ENCODE measurements at regions not wholly inside any gene's neighbourhood (a gene's known extent, or its start where the extent isn't known, plus 50 kb on each side); places are given as distances from the start of the nearest gene placed in this dataset.

- no peak for DNase-seq (ENCODE audit: low read depth)
- TF ChIP-seq CTCF (IDR thresholded peaks at IDR 0.05; ENCODE audit: insufficient read depth, low read depth, low read length, missing control alignments), result no peak
- H3K4me3 ChIP-seq (ENCODE audit: low read length), result no peak overlapping the region
Measured at GRCh38 chr13:37364007-37364406, 234.6 kb downstream of the POSTN start.

- H3K4me3 ChIP-seq (ENCODE audit: low read length), result no peak overlapping the region
- peak; percentile 48 for DNase-seq (ENCODE audit: low read depth)
Measured at GRCh38 chr13:37361608-37362007, 237.0 kb downstream of the POSTN start.

GRCh38 chr13:37360556-37360955 is 238.0 kb downstream of the POSTN start:
- peak; percentile 17 for DNase-seq (ENCODE audit: low read depth)
- TF ChIP-seq CTCF (IDR thresholded peaks at IDR 0.05; ENCODE audit: insufficient read depth, low read depth, low read length, missing control alignments), result no peak
- no peak overlapping the region for H3K4me3 ChIP-seq (ENCODE audit: low read length)

More at GRCh38 chr13:37361608-37362007, 237.0 kb downstream of the POSTN start:
- TF ChIP-seq CTCF (IDR thresholded peaks at IDR 0.05; ENCODE audit: insufficient read depth, low read depth, low read length, missing control alignments), result no peak

- no peak for TF ChIP-seq CTCF (IDR thresholded peaks at IDR 0.05; ENCODE audit: insufficient read depth, low read depth, low read length, missing control alignments)
- peak; percentile 32 for DNase-seq (ENCODE audit: low read depth)
- H3K4me3 ChIP-seq (ENCODE audit: low read length), result no peak overlapping the region
Measured at GRCh38 chr13:37357548-37357947, 241.0 kb downstream of the POSTN start.

GRCh38 chr13:37353911-37354310 is 244.7 kb downstream of the POSTN start:
- no peak overlapping the region for H3K4me3 ChIP-seq (ENCODE audit: low read length)
- no peak for DNase-seq (ENCODE audit: low read depth)
- TF ChIP-seq CTCF (IDR thresholded peaks at IDR 0.05; ENCODE audit: insufficient read depth, low read depth, low read length, missing control alignments), result no peak

- no peak overlapping the region for H3K4me3 ChIP-seq (ENCODE audit: low read length)
- no peak for TF ChIP-seq CTCF (IDR thresholded peaks at IDR 0.05; ENCODE audit: insufficient read depth, low read depth, low read length, missing control alignments)
- no peak for DNase-seq (ENCODE audit: low read depth)
Measured at GRCh38 chr13:37351211-37351610, 245.7 kb upstream of the CSNK1A1L start.

GRCh38 chr13:37349916-37350315 is 244.5 kb upstream of the CSNK1A1L start:
- DNase-seq (ENCODE audit: low read depth), result no peak
- no peak overlapping the region for H3K4me3 ChIP-seq (ENCODE audit: low read length)
- TF ChIP-seq CTCF (IDR thresholded peaks at IDR 0.05; ENCODE audit: insufficient read depth, low read depth, low read length, missing control alignments), result no peak

Measured in epithelial cell of esophagus (primary cell).